GM21423 (cell line): ENCODE measurements at regions not wholly inside any gene's neighbourhood (a gene's known extent, or its start where the extent isn't known, plus 50 kb on each side); places are given as distances from the start of the nearest gene placed in this dataset.

Experiments
- ATAC-seq: cut with Tn5 transposase; IDR thresholded peaks from one replicate; pipeline ENCODE4 v1.9.1; 2021; ENCODE audit warnings: mild to moderate bottlenecking, moderate library complexity; ENCODE audit not compliant: unreplicated experiment

- no peak for ATAC-seq
Observed at GRCh38 chr4:125677665-125678307, 363.0 kb downstream of the FAT4 start.

DNA sequence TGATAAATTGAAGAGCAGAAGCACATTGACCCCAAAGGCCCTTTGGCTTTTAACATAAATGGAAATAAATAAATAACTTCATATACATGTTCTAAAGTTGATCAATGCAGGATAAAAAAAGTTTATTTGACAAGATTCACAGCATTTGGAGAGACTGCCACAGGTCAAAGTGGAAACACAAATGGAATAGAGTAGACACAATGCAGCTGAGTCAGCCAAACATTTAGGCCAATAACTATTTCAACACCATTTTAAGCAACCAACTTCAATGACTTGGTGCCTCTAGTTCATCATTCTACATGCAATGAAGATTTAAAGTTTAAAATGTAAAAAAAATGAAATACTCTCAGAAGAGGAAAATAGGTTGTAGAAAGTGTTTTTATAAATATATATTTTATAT is 365.2 kb downstream of the FAT4 start:
- no peak for ATAC-seq

DNA sequence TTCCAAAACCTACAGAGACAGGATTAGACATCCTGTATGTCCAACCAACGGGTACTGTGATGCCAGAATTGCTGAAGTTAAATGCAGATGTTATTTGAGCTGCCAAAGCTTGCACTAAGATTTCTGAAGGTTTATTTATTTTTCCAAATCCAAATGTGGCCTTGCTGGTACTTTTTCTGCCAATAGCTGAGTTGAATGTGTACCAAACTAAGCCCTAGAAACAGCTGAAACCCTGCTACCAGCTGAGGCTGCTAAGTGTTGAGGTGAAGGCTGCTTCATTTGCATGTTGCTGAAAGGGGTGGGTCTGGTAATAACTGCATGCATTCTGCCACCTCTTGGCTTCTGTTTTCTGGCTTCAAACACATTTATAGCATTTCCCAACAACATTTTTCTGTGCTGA is 366.5 kb downstream of the FAT4 start:
- no peak for ATAC-seq

DNA sequence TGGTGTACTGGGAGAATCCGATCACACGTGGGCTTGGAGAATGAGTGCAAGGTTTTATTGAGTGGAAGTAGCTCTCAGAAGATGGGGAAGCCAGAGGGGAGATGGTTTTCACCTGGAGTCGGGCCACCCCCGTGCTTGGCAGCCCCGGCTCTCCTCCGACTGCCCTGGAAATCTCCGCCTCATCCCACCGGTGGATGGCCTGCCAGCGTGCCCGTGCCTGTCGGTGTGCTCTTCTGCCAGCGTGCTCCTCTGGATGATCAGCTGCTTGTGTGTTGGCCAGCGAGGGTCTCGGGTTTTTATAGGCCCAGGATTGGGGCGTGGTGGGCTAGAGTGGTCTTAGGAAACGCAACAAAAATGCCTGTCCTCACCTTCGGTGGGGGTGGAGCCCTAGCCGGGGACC is 368.0 kb downstream of the FAT4 start:
- ATAC-seq, result no peak

DNA sequence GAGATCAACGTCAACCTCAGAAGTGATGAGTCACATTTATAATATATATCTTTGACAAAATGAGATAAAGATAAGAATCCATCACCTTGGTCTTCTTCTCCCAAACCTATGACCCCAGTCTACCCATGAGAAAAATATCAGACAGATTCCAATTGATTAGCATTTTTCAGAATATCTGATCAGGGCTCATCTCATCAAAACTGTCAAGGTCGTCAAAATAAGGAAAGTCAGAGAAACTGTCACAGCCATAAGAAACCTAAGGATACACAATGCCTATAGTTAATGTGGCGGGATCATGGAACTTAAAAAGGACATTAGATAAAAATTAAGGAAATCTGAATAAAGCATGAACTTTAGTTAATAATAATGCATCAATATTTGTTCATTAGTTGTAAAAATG is 374.1 kb downstream of the FAT4 start:
- no peak for ATAC-seq

DNA sequence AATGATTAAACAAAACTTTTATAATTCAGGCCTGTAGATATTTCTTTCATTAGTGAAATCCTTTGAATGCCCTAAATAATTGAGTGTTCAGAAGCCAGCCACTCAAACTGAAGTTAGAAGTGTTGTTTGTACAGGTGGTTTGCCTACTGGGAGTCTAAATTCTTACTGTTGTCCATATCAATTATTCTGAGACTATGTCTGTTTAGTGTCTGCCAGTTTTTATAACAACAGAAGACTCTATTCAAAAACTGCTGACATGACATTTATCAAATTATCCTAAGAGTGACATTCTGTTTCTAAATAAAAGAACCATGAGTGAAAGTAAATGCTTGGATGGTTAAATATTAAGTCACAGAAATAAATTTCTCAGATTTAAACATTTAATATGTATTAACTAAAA is 375.1 kb downstream of the FAT4 start:
- ATAC-seq, result no peak

DNA sequence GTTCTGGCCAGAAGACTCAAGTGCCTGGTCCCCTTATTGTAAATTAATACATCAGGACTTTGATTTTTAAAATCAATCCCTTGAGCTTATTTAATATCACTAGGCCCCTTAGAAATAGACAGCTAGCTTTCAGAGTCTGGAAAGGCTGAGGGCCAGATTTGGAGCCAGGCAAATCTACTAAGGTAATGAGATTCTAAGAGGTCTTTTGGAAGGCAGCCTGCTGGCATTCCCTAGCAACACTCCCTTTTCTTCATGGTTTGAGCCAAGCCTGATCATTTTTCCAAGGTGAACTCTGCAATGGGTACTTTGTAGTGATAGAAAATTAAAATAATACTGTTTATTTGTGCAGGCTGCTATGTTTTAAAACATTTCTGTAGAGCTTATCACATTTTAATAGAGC is 378.5 kb downstream of the FAT4 start:
- no peak for ATAC-seq

DNA sequence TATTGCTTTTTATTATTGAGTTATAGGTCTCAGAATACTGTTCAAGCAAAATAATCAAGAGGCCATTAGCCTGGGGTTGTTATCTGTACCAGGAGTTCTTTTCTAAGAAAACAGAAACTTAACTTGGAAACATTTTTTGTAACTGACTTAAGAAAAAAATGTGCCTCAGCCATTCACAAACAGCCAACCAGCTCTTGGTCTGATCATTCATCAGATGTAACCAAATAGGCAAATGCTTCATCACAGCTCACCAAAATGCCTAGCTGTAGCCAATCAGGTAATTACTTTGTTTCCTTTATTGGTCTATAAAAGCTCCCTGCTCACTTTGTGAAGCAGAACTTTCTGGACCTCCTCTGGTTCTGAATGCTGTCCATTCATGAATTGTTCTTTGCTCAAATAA is 387.7 kb downstream of the FAT4 start:
- no peak for ATAC-seq

DNA sequence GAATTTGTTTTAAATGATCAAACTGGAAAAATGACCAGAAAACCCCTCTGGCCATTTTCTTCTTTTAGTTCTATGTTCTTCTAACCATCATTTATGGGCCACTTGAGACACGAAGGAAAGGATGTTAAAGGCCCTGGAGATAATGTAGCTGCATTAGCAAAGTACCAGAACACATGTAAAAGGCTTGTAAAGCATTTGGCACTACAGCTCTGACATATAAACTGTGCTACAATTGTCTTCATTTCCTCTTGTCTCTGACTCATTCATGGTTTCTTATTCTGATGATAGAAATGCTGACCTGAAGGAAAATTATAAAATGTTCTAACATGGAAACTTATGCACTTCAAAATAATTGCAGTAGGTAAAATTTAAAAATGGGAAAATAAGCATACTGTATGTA is 388.7 kb downstream of the FAT4 start:
- no peak for ATAC-seq

GRCh38 chr4:125704726-125705125 is 390.0 kb downstream of the FAT4 start:
- no peak for ATAC-seq

DNA sequence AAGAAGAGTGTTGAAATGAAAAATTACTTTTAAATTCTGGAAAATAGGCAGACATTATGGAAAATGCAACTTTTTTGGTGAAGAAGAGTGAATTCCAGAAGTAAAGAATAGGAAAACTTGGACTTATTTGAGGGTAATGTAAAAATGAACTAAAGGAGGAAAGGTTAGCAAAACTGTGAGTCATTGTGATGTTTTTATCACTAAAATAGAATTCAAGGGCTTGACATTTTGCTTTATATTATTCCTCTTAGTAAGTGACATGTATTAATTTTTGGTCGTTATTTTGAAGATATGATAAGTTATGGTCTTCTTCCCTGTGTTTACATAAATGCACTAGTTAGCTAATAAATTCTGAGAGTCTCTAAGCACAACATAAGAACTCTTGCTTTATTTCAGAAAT is 390.9 kb downstream of the FAT4 start:
- no peak for ATAC-seq

GRCh38 chr4:125707397-125707796 is 392.6 kb downstream of the FAT4 start:
- no peak for ATAC-seq

DNA sequence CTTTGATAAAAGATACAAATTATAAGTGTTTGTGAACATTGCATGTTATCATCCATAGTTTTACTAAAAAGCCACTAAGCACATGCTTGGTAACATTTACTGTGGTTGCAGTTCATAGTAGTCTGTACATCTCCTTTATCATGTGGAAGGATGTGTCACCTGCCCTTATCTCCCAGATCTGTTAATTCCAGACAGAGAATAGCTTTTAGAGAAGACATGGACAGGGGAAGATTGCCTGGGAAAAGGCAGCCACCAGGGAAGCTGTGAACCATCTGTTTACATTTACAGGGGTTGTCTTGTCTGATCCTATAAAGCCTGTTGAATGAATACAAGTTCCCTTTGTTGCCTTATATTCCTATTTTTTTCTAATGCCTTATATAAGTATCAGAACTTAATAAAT is 396.0 kb downstream of the FAT4 start:
- ATAC-seq, result no peak

- no peak for ATAC-seq
Observed at GRCh38 chr4:125714049-125714448, 399.3 kb downstream of the FAT4 start.

DNA sequence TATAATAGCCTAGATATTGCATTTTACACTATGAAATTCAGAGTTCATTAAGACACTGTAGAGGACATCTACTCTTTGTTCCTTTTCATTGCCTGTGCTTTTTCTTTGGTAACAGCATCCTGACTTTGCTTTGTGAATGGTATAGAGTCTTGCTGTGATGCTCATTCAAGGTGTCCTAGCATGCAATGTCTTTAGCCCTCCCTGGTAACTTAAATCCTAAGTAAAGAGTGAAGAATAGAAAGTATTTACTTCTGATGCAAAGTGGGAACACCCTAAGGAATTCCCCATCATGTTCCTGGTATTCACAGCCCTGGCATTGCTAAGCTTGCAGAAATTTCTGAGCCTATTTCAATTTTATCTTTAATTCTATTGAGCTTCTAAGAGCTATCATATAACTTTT is 400.1 kb downstream of the FAT4 start:
- ATAC-seq, result no peak

GRCh38 chr4:125719987-125720386 is 405.2 kb downstream of the FAT4 start:
- no peak for ATAC-seq

DNA sequence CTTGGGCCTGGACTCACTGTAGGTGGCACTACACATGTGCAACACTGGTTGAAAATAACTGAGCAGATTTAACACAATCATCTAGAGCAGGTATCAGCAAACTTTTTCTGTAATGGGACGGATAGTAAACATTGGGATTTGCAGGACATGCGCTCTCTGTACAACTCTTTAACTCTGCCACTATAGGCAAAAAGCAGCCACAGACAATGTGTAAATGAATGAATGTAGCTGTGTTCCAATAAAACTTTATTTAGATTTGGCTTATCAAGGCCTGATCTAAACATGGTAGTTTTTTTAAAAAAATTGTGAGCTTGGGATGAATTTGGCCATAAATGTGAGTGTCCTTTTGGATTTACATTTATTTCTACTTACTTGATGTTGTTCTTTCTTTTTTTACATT is 407.3 kb downstream of the FAT4 start:
- no peak for ATAC-seq

DNA sequence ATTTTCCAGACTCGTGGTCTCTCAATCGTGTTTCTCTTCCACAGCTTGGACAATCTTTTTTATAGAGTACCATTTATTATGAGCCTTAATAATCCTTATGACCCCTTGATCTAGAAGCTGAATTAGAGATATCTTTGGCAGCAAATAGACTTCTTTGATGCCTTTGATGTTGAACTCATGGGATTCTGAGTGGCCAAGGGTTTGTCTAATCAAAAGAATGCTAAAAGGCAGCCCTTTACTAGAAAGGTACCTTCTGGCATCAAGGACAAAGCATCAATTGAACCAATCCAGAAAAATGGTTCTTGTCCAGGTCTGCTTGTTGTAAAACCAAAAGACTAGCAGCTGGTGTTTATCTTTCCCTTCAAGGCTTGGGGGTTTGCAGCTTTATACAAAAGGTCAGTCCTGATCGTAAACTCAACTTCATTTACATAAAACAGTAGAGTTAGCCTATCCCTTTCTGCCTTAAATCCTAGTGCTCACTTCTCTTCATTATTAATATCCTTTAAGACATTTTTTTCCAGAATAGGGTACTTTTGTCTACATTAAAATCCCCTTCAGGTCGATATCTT is 411.3 kb downstream of the FAT4 start:
- no peak for ATAC-seq

DNA sequence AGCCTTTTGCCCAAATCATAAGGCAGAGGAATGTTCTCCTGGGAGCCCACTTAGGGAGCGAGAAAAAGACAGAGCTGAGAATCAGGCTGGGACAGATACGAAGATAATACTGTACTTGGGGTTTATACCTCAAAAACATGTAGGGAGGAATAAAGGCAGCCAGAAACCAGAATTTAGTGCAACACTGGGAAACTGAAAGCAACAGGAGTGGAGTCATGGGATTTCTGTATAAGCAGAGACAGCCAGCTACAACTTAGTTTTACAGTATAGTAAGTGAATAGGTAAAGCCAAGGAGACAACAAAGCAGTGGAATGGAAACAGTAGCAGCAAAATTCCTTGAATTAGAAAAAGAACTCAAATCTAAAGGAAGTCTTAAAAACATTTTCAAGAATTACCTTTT is 413.2 kb downstream of the FAT4 start:
- ATAC-seq, result no peak

- ATAC-seq, result no peak
Observed at GRCh38 chr4:125728568-125728967, 413.8 kb downstream of the FAT4 start.

DNA sequence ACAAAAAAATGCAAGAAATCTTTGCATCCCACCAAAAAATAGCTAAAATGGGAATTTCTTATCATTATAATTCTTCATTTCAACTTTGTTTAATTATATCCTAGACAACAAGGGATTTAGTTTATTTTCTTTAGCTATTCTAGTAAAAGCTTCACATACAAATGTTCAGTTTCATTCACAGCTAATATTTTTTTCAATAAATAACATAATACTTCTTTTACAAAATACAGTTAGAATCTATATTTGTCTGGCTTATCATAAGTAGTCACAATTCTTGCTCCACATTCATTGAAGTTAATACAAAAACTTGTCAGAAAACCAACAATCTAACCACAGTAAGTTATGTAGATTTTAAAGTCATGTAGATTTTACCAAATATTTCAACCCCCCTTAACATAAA is 414.4 kb downstream of the FAT4 start:
- ATAC-seq, result no peak

DNA sequence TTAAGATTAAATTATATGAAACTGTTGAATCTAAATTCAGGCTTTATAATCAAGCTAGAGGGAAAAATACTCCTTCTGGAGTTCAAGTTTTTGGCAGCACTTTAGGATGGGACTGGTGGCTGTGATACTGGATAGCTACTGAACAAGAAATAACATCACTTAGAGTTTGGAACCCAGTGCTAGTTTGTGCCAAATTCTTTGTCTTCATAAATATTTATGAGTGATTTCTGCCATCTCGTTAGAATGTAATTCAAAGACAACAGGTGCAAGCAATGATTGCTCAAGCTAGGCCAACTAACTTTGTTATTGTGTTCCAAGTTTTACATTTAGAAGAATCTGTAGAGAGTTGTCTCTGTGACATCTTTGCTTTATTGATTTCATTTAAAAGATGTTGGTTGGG is 417.9 kb downstream of the FAT4 start:
- ATAC-seq, result no peak

- ATAC-seq, result no peak
Observed at GRCh38 chr4:125734504-125734903, 419.7 kb downstream of the FAT4 start.
